HepG2 (cell line): ENCODE measurements at regions not wholly inside any gene's neighbourhood (a gene's known extent, or its start where the extent isn't known, plus 50 kb on each side); places are given as distances from the start of the nearest gene placed in this dataset.

Source experiments
- ARHGAP35 ChIP-seq: sonication (generic); formaldehyde crosslinking; IDR thresholded peaks from 2 replicates; pipeline ENCODE4 v1.9.0; 2022; ENCODE audit warnings: mild to moderate bottlenecking, inconsistent platforms, moderate library complexity, missing genetic modification reagents, borderline replicate concordance
- CBX1 ChIP-seq: IDR thresholded peaks from one replicate; pipeline ENCODE4 v1.6.1; 2016; ENCODE audit warnings: antibody characterized with exemption, low read depth
- CEBPB ChIP-seq: IDR thresholded peaks from 2 replicates; pipeline ENCODE4 v1.6.1; 2011; ENCODE audit warnings: low read depth, low read length, improper control_type of control experiment, borderline replicate concordance
- CHD4 ChIP-seq: fragments of 200-600 bp; sonication (generic); IDR thresholded peaks from 2 replicates; pipeline ENCODE4 v1.7.0; 2017; ENCODE audit warnings: mild to moderate bottlenecking, low read length, borderline replicate concordance
- ELF4 ChIP-seq: sonication (generic); formaldehyde crosslinking; IDR thresholded peaks from 2 replicates; pipeline ENCODE4 v1.5.0; 2020; ENCODE audit warnings: missing genetic modification reagents, mild to moderate bottlenecking, moderate library complexity, borderline replicate concordance
- KLF9 ChIP-seq: IDR thresholded peaks from 2 replicates; pipeline ENCODE4 v1.6.1; 2016; ENCODE audit warnings: low read depth
- PHF20 ChIP-seq: sonication (generic); formaldehyde crosslinking; IDR thresholded peaks from 2 replicates; pipeline ENCODE4 v1.5.0; 2020; ENCODE audit warnings: mild to moderate bottlenecking, missing genetic modification reagents
- PPARG ChIP-seq: conservative IDR thresholded peaks from 2 replicates; pipeline ENCODE4 v1.6.1; 2016; ENCODE audit warnings: missing biosample characterization, missing genetic modification reagents
- SAFB2 ChIP-seq: sonication (generic); formaldehyde crosslinking; IDR thresholded peaks from 2 replicates; pipeline ENCODE4 v1.5.1; 2020; ENCODE audit warnings: missing genetic modification reagents, low read depth, mild to moderate bottlenecking, borderline replicate concordance
- SRF ChIP-seq: IDR thresholded peaks from 2 replicates; pipeline ENCODE4 v1.6.1; 2011; ENCODE audit warnings: mild to moderate bottlenecking, low read depth, low read length, moderate library complexity
- SRSF1 ChIP-seq: fragments of 200-400 bp; formaldehyde crosslinking; optimal IDR thresholded peaks from 2 replicates; pipeline ENCODE3; 2017; ENCODE audit warnings: mild to moderate bottlenecking, low read depth, low read length, moderate library complexity
- STAG1 ChIP-seq: sonication (generic); formaldehyde crosslinking; IDR thresholded peaks from 2 replicates; pipeline ENCODE4 v1.4.0; 2020; ENCODE audit warnings: missing genetic modification reagents
- TBP ChIP-seq: sonication (generic); formaldehyde crosslinking; IDR thresholded peaks from 2 replicates; pipeline ENCODE4 v1.5.0; 2020; ENCODE audit warnings: missing genetic modification reagents
- TMF1 ChIP-seq: sonication (generic); formaldehyde crosslinking; IDR thresholded peaks from 2 replicates; pipeline ENCODE4 v1.8.1; 2022; ENCODE audit warnings: low read depth, missing genetic modification reagents
- TOE1 ChIP-seq: sonication (generic); formaldehyde crosslinking; IDR thresholded peaks from 2 replicates; pipeline ENCODE4 v1.4.0; 2020; ENCODE audit warnings: mild to moderate bottlenecking, missing genetic modification reagents
- ZFP90 ChIP-seq: sonication (generic); formaldehyde crosslinking; IDR thresholded peaks from 2 replicates; pipeline ENCODE4 v1.8.0; 2022; ENCODE audit warnings: missing genetic modification reagents, mild to moderate bottlenecking, inconsistent platforms, borderline replicate concordance
- ZGPAT ChIP-seq: IDR thresholded peaks from 2 replicates; pipeline ENCODE4 v1.6.1; 2016; ENCODE audit warnings: mild to moderate bottlenecking
- ZNF142 ChIP-seq: sonication (generic); formaldehyde crosslinking; IDR thresholded peaks from 2 replicates; pipeline ENCODE4 v1.4.0; 2020; ENCODE audit warnings: missing genetic modification reagents
- ZNF468 ChIP-seq: sonication (generic); formaldehyde crosslinking; IDR thresholded peaks from 2 replicates; pipeline ENCODE4 v1.8.0; 2022; ENCODE audit warnings: mild to moderate bottlenecking, moderate library complexity, missing genetic modification reagents
- ZNF484 ChIP-seq: sonication (generic); formaldehyde crosslinking; IDR thresholded peaks from 2 replicates; pipeline ENCODE4 v1.5.1; 2020; ENCODE audit warnings: mild to moderate bottlenecking, low read depth, missing genetic modification reagents, borderline replicate concordance
- ZNF557 ChIP-seq: sonication (generic); formaldehyde crosslinking; IDR thresholded peaks from 2 replicates; pipeline ENCODE4 v1.4.0; 2020; ENCODE audit warnings: missing genetic modification reagents
- ZNF570 ChIP-seq: sonication (generic); formaldehyde crosslinking; IDR thresholded peaks from 2 replicates; pipeline ENCODE4 v1.4.0; 2020; ENCODE audit warnings: mild to moderate bottlenecking, missing genetic modification reagents, borderline replicate concordance
- ZNF713 ChIP-seq: sonication (generic); formaldehyde crosslinking; IDR thresholded peaks from 2 replicates; pipeline ENCODE4 v1.4.0; 2020; ENCODE audit warnings: mild to moderate bottlenecking, missing genetic modification reagents

GRCh38 chr13:107119989-107120881 is 552.3 kb upstream of the ARGLU1 start (continued):
- TF ChIP-seq ZNF142 (no peak), TMF1 (CRISPR knock-in tag) (no peak), TOE1 (no peak), PHF20 (CRISPR knock-in tag) (no peak), ELF4 (CRISPR knock-in tag) (no peak), ZNF468 (CRISPR knock-in tag) (no peak), PPARG (CRISPR knock-in tag) (no peak; the same call in 1 of the 2 replicates), SAFB2 (CRISPR knock-in tag) (no peak), CBX1 (no peak), ZNF557 (no peak), ZNF570 (CRISPR knock-in tag) (no peak), ZNF713 (CRISPR knock-in tag) (no peak), ZFP90 (CRISPR knock-in tag) (no peak), SRF (peak; percentile 87; the same call in 1 of the 2 replicates), ARHGAP35 (CRISPR knock-in tag) (no peak), STAG1 (0 out of 2 replicates have a peak, but pooled peaks have one; percentile 5), CEBPB (peak; percentile 99), TBP (CRISPR knock-in tag) (no peak), KLF9 (no peak), SRSF1 (no peak), ZNF484 (CRISPR knock-in tag) (no peak), CHD4 (peak; percentile 69; the same call in 1 of the 2 replicates), ZGPAT (CRISPR knock-in tag) (peak; percentile 84)
